ENCODE measurements at regions not wholly inside any gene's neighbourhood (a gene's known extent, or its start where the extent isn't known, plus 50 kb on each side); places are given as distances from the start of the nearest gene placed in this dataset.

DNA sequence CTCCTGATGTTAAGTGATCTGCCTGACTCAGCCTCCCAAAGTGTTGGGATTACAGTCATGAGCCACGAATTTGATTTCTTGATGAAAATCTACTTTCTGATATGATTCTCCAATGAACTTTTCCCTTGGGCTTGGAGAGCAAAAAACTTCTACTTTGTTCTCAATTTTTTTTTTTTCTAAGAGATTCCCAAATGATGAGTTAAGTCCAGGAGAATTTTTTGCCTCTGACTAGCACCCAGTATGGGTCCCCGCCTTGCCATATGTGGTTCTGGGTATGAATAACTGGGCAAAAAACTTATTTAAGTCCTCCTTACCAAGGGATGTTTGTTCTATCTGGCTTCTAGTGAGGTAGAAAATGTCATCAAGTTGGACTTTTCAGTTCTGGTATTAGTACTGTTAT lies 147.9 kb upstream of the LYZL1 start:
- H3K4me2 ChIP-seq = no peak overlapping the region
- H3K27me3 ChIP-seq (ENCODE audit: insufficient read depth, low read depth) = no peaks in the 10 kb centered on the region
- TF ChIP-seq, protein P1, sequence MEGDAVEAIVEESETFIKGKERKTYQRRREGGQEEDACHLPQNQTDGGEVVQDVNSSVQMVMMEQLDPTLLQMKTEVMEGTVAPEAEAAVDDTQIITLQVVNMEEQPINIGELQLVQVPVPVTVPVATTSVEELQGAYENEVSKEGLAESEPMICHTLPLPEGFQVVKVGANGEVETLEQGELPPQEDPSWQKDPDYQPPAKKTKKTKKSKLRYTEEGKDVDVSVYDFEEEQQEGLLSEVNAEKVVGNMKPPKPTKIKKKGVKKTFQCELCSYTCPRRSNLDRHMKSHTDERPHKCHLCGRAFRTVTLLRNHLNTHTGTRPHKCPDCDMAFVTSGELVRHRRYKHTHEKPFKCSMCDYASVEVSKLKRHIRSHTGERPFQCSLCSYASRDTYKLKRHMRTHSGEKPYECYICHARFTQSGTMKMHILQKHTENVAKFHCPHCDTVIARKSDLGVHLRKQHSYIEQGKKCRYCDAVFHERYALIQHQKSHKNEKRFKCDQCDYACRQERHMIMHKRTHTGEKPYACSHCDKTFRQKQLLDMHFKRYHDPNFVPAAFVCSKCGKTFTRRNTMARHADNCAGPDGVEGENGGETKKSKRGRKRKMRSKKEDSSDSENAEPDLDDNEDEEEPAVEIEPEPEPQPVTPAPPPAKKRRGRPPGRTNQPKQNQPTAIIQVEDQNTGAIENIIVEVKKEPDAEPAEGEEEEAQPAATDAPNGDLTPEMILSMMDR (conservative IDR thresholded peaks at IDR 0.05; ENCODE audit: low read depth, low read length) = no peak
- H3K4me1 ChIP-seq (ENCODE audit: low read depth, poor library complexity, severe bottlenecking) = peaks cover 18% of the 10 kb centered on the region
- H2AFZ ChIP-seq (ENCODE audit: low read depth) = no peak overlapping the region
- no peaks in the 10 kb centered on the region for H3K79me2 ChIP-seq (ENCODE audit: insufficient read depth, low read depth)
- H4K20me1 ChIP-seq (ENCODE audit: insufficient read depth) = no peaks in the 10 kb centered on the region
- no peak overlapping the region for H3K4me3 ChIP-seq (IDR thresholded peaks at IDR 0.05; ENCODE audit: insufficient read depth, low read depth, low read length)
- H3K36me3 ChIP-seq (ENCODE audit: insufficient read depth) = no peaks in the 10 kb centered on the region
- no peak overlapping the region for H3K27ac ChIP-seq
- H3K9ac ChIP-seq = no peak overlapping the region

DNA sequence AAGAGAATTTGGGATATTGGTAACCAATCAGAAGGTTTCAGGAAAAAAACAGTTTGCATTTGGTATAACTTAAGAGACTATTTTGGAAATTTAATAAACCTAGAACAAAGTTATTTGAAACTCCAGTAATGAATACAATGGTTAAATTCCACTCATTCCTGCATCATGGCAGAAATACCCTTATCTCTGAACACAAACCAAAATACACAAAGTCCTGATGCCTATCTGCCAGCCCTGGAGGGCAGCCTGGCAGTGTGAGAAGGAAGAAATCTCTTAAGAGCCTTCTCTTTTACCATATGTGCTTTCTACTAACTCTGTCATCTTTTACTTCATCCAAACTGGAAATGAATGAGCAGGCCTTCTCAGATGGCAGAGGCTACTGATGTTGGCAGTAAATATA lies 147.1 kb upstream of the LYZL1 start:
- Histone ChIP-seq H3K4me3 (IDR thresholded peaks at IDR 0.05; ENCODE audit: insufficient read depth, low read depth, low read length) (no peak overlapping the region), H3K27ac (no peak overlapping the region), H3K4me1 (ENCODE audit: low read depth, poor library complexity, severe bottlenecking) (peaks cover 18% of the 10 kb centered on the region), H3K9ac (no peak overlapping the region; the same call in 1 of the 2 replicates), H3K4me2 (peak overlapping the region; percentile 75; the same call in 1 of the 2 replicates), H3K79me2 (ENCODE audit: insufficient read depth, low read depth) (no peaks in the 10 kb centered on the region), H2AFZ (ENCODE audit: low read depth) (peak overlapping the region; percentile 96; the same call in 1 of the 2 replicates), H3K27me3 (ENCODE audit: insufficient read depth, low read depth) (no peaks in the 10 kb centered on the region), H3K36me3 (ENCODE audit: insufficient read depth) (no peaks in the 10 kb centered on the region), H4K20me1 (ENCODE audit: insufficient read depth) (no peaks in the 10 kb centered on the region)
- TF ChIP-seq, protein P1 (conservative IDR thresholded peaks at IDR 0.05; ENCODE audit: low read depth, low read length) = no peak

DNA sequence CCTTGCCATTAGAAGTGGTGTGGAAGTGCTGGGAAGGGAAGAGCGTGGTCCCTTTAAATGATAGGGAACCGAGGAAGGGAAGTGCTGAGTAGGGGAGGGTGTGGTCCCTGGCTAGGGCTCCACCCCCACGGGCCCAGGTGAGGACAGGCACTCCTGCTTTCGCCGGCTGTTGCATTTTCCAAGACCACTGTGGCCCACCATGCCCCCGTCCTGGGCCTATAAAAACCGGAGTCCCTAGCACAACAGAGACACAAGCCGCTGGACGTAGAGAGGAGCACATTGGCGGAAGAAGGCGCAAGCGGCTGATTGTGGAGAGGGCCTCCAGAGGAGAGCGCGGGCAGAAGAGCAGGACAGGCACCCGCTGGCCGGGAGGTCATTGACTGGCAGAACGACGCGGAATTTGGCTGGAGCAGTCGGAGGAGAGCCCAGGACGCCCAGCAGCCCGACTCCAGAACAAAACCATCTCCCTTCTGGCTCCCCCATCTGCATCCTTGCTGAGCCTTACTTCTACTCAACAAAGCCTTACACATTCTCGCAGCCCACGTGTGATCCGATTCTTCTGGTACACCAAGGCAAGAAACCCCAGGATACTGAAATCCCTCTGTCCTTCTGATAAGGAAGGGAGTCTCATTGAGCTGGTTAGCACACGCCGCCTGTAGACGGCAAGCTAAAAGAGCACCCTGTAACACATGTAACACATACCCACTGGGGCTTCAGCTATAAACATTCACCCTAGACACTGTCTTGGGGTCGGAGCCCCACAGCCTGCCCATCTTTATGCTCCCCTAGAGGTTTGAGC lies 146.2 kb upstream of the LYZL1 start:
- Histone ChIP-seq H3K79me2 (ENCODE audit: insufficient read depth, low read depth) (no peaks in the 10 kb centered on the region), H3K27ac (peak overlapping the region; percentile 43; the same call in 1 of the 2 replicates), H3K9ac (peak overlapping the region; percentile 62; the same call in 1 of the 2 replicates), H3K4me1 (ENCODE audit: low read depth, poor library complexity, severe bottlenecking) (peaks cover 18% of the 10 kb centered on the region), H3K27me3 (ENCODE audit: insufficient read depth, low read depth) (no peaks in the 10 kb centered on the region), H3K4me3 (IDR thresholded peaks at IDR 0.05; ENCODE audit: insufficient read depth, low read depth, low read length) (no peak overlapping the region), H3K4me2 (peak overlapping the region; percentile 75), H2AFZ (ENCODE audit: low read depth) (peak overlapping the region; percentile 96), H3K36me3 (ENCODE audit: insufficient read depth) (no peaks in the 10 kb centered on the region), H4K20me1 (ENCODE audit: insufficient read depth) (no peaks in the 10 kb centered on the region)
- TF ChIP-seq, protein P1 (conservative IDR thresholded peaks at IDR 0.05; ENCODE audit: low read depth, low read length) = peak; percentile 53; the same call in 1 of the 2 replicates

DNA sequence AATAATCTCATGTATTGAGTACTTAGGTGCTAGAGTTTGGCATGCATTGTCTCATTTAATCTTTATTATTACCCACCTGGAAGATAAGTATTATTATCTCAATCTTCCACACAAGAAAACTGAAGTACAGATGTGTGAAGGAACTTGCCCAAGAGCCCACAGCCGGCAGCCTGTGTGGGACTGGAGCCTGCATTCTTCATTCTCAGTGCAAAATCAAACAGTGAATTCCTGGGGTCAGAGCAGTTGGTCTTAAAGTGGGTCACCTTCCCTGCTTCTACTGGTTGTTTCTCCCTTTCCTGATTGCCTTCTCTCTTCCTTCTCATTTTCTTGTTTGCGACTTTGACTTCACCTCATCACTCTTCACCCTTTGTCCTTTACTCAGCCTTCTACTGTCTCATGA lies 144.7 kb upstream of the LYZL1 start:
- TF ChIP-seq, protein P1 (conservative IDR thresholded peaks at IDR 0.05; ENCODE audit: low read depth, low read length) = no peak
- Histone ChIP-seq H3K4me3 (IDR thresholded peaks at IDR 0.05; ENCODE audit: insufficient read depth, low read depth, low read length) (no peak overlapping the region), H3K9ac (no peak overlapping the region)

More for the DNA sequence above, 144.7 kb upstream of the LYZL1 start:
- Histone ChIP-seq H3K27me3 (ENCODE audit: insufficient read depth, low read depth) (no peaks in the 10 kb centered on the region), H2AFZ (ENCODE audit: low read depth) (no peak overlapping the region), H3K36me3 (ENCODE audit: insufficient read depth) (no peaks in the 10 kb centered on the region), H3K4me1 (ENCODE audit: low read depth, poor library complexity, severe bottlenecking) (peaks cover 18% of the 10 kb centered on the region), H3K79me2 (ENCODE audit: insufficient read depth, low read depth) (no peaks in the 10 kb centered on the region), H4K20me1 (ENCODE audit: insufficient read depth) (no peaks in the 10 kb centered on the region), H3K4me2 (no peak overlapping the region; the same call in 1 of the 2 replicates), H3K27ac (no peak overlapping the region)

All from KMS-11 (cell line).